BE2C (cell line): ENCODE measurements at regions not wholly inside any gene's neighbourhood (a gene's known extent, or its start where the extent isn't known, plus 50 kb on each side); places are given as distances from the start of the nearest gene placed in this dataset.

Experiments used
- DNase-seq: peaks from one replicate; pipeline ENCODE4 v3.0.0-alpha.2; 2020
- H3K27me3 ChIP-seq: fragments of 250-450 bp; sonication (Bioruptor Pico); 2 replicates; pipeline ENCODE4 v1.5.1; 2020; ENCODE audit warnings: mild to moderate bottlenecking
- H3K36me3 ChIP-seq: fragments of 250-450 bp; sonication (Bioruptor Pico); 2 replicates; pipeline ENCODE4 v1.5.1; 2020; ENCODE audit warnings: mild to moderate bottlenecking
- H3K4me1 ChIP-seq: fragments of 250-450 bp; sonication (Bioruptor Pico); 2 replicates; pipeline ENCODE4 v1.5.1; 2020
- H3K4me3 ChIP-seq: 2 replicates; pipeline ENCODE4 v1.5.1; 2011; ENCODE audit warnings: low read depth, low read length
- H3K9me3 ChIP-seq: fragments of 250-450 bp; sonication (Bioruptor Pico); 2 replicates; pipeline ENCODE4 v1.5.1; 2020
- CTCF ChIP-seq: IDR thresholded peaks from 2 replicates; pipeline ENCODE4 v1.5.1; 2012; ENCODE audit warnings: mild to moderate bottlenecking, low read depth, low read length

DNA sequence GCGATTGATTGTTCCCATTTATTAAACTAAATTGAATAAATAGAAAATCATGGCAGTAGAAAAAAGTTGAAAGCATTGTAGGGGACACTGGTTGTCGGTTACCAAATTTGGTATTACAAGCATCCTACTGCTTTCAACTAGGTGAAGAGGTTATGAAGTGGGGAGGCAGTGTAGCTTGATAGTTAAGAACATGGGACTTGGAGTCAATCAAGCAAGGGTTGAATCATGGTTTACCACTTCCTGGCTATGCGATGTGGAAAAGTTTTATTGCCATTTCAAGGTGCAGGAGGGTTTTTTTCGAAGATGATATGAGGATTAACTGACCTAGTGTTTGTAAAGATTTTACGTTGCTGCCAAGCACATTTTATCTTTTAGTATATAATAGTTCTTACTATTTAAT lies 318.2 kb upstream of the KCNH8 start:
- TF ChIP-seq CTCF: no peak
- no peak overlapping the region for H3K4me3 ChIP-seq

GRCh38 chr3:18828637-18829036 lies 319.7 kb upstream of the KCNH8 start:
- Histone ChIP-seq H3K36me3 (no peaks in the 10 kb centered on the region), H3K4me3 (no peak overlapping the region), H3K9me3 (no peaks in the 10 kb centered on the region), H3K4me1 (no peaks in the 10 kb centered on the region), H3K27me3 (no peaks in the 10 kb centered on the region)
- no peak for DNase-seq
- no peak for TF ChIP-seq CTCF

More for the DNA sequence above, 318.2 kb upstream of the KCNH8 start:
- H3K27me3 ChIP-seq: no peaks in the 10 kb centered on the region
- no peaks in the 10 kb centered on the region for H3K9me3 ChIP-seq
- no peaks in the 10 kb centered on the region for H3K36me3 ChIP-seq
- no peaks in the 10 kb centered on the region for H3K4me1 ChIP-seq
- DNase-seq: no peak

DNA sequence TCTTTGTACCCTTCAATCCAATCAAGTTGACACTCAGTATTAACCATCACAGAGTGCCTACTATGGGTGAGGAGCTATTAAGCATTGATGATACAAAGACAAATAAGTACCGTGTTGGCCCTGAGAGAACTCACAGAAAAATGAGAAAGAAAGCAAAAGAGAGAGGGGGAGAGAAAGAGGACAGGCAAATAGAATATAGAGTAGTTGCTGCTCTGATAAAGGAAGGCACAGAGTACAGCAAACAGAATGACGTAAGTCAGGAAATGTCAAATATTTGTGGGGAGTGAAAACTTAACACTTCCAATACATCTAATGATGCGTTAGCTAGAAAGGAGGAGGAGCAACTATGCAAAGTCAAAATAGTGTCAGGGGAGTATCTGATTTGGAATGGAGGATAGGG lies 320.6 kb upstream of the KCNH8 start:
- Histone ChIP-seq H3K4me3 (no peak overlapping the region), H3K9me3 (no peaks in the 10 kb centered on the region), H3K36me3 (no peaks in the 10 kb centered on the region), H3K27me3 (no peaks in the 10 kb centered on the region), H3K4me1 (no peaks in the 10 kb centered on the region)
- TF ChIP-seq CTCF: no peak
- DNase-seq: no peak

GRCh38 chr3:18825665-18826064 lies 322.6 kb upstream of the KCNH8 start:
- TF ChIP-seq CTCF: no peak
- H3K36me3 ChIP-seq: no peaks in the 10 kb centered on the region
- H3K4me3 ChIP-seq: no peak overlapping the region
- no peaks in the 10 kb centered on the region for H3K9me3 ChIP-seq
- no peaks in the 10 kb centered on the region for H3K27me3 ChIP-seq
- no peaks in the 10 kb centered on the region for H3K4me1 ChIP-seq
- DNase-seq: no peak

DNA sequence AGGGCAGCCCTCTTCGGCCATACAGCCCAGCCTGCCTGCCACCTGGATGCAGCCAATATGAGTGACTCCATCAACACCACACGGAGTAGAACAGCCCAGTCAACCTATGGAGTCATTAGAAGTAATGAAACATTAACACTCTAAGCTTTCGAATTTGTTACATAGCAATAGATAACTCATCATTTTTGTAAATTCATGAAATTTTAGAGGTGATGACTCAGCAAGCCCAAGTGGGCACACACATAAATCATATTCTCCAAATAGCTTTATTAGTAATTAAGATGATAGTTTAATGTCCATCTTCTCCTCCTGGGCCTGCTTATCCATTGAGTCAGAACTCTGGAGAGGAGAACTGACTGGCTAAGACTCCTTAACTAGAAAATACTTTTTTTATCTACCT lies 335.0 kb upstream of the KCNH8 start:
- H3K36me3 ChIP-seq: no peaks in the 10 kb centered on the region
- no peak for TF ChIP-seq CTCF
- no peak overlapping the region for H3K4me3 ChIP-seq
- no peaks in the 10 kb centered on the region for H3K9me3 ChIP-seq
- H3K4me1 ChIP-seq: no peaks in the 10 kb centered on the region
- DNase-seq: no peak
- H3K27me3 ChIP-seq: no peaks in the 10 kb centered on the region

GRCh38 chr3:18812316-18812715 lies 336.0 kb upstream of the KCNH8 start:
- H3K4me1 ChIP-seq: no peaks in the 10 kb centered on the region
- no peaks in the 10 kb centered on the region for H3K36me3 ChIP-seq
- H3K27me3 ChIP-seq: no peaks in the 10 kb centered on the region
- TF ChIP-seq CTCF: no peak
- no peak overlapping the region for H3K4me3 ChIP-seq
- H3K9me3 ChIP-seq: no peaks in the 10 kb centered on the region
- DNase-seq: no peak
